ENCODE measurements at regions not wholly inside any gene's neighbourhood (a gene's known extent, or its start where the extent isn't known, plus 50 kb on each side); places are given as distances from the start of the nearest gene placed in this dataset.

GRCh38 chr12:23108957-23109356 is 484.0 kb downstream of the ETNK1 start:
- Histone ChIP-seq H3K9me3 (ENCODE audit: control insufficient read depth, insufficient read depth, low read depth, low read length) (no peaks in the 10 kb centered on the region), H3K4me3 (ENCODE audit: low read depth, low read length) (no peak overlapping the region), H3K27ac (ENCODE audit: extremely low read depth, low read depth, low read length) (no peak overlapping the region), H3K36me3 (ENCODE audit: control insufficient read depth in 2 of 2, insufficient read depth in 1 of 2, low read length in 2 of 2) (no peaks in the 10 kb centered on the region), H3K4me1 (ENCODE audit: control insufficient read depth, insufficient read depth, low read length) (no peaks in the 10 kb centered on the region)
- CTCF ChIA-PET: interaction anchor here (1.0 kb wide), 1 partner anchor 13 kb away, joined by 3 read pairs; no protein-coding TSS in a partner anchor
- no peak for TF ChIP-seq ZNF133 (tag by site-specific recombination; IDR thresholded peaks at IDR 0.05)
- no peak for TF ChIP-seq ZNF354C (tag by site-specific recombination; IDR thresholded peaks at IDR 0.05; ENCODE audit: borderline replicate concordance, low read depth)
- no peak for TF ChIP-seq REST (tag by site-specific recombination; IDR thresholded peaks at IDR 0.05)
- no peak for TF ChIP-seq SP7 (tag by site-specific recombination; IDR thresholded peaks at IDR 0.05)
- no peak for TF ChIP-seq ZNF629 (tag by site-specific recombination; IDR thresholded peaks at IDR 0.05)
- TF ChIP-seq ZNF174 (tag by site-specific recombination; IDR thresholded peaks at IDR 0.05): no peak
- TF ChIP-seq BCL11B (tag by site-specific recombination; IDR thresholded peaks at IDR 0.05; ENCODE audit: low read depth): no peak
- no peak for TF ChIP-seq HOXC10 (CRISPR knock-in tag; IDR thresholded peaks at IDR 0.05)
- no peak for TF ChIP-seq GLIS2 (tag by site-specific recombination; IDR thresholded peaks at IDR 0.05)
- no peak for TF ChIP-seq ZFP3 (tag by site-specific recombination; IDR thresholded peaks at IDR 0.05; ENCODE audit: low read depth)
- no peak for TF ChIP-seq BCL6B (tag by site-specific recombination; IDR thresholded peaks at IDR 0.05)
- no peak for TF ChIP-seq ZFHX2 (tag by site-specific recombination; conservative IDR thresholded peaks at IDR 0.05)
- no peak for TF ChIP-seq GLI4 (tag by site-specific recombination; IDR thresholded peaks at IDR 0.05)
- TF ChIP-seq ZNF335 (tag by site-specific recombination; conservative IDR thresholded peaks at IDR 0.05): no peak
- TF ChIP-seq ZNF658 (tag by site-specific recombination; IDR thresholded peaks at IDR 0.05): no peak
- TF ChIP-seq ZNF341 (tag by site-specific recombination; IDR thresholded peaks at IDR 0.05; ENCODE audit: low read depth): no peak
- no peak for TF ChIP-seq ZNF596 (tag by site-specific recombination; IDR thresholded peaks at IDR 0.05)
- POLR2A ChIA-PET: no interaction called here

GRCh38 chr12:23113781-23114180 is 488.8 kb downstream of the ETNK1 start:
- POLR2A ChIA-PET: no interaction called here
- Histone ChIP-seq H3K9me3 (ENCODE audit: control insufficient read depth, insufficient read depth, low read depth, low read length) (no peaks in the 10 kb centered on the region), H3K4me1 (ENCODE audit: control insufficient read depth, insufficient read depth, low read length) (no peaks in the 10 kb centered on the region), H3K36me3 (ENCODE audit: control insufficient read depth in 2 of 2, insufficient read depth in 1 of 2, low read length in 2 of 2) (no peaks in the 10 kb centered on the region), H3K27ac (ENCODE audit: extremely low read depth, low read depth, low read length) (no peak overlapping the region), H3K4me3 (ENCODE audit: low read depth, low read length) (no peak overlapping the region)
- CTCF ChIA-PET: no interaction called here
- TF ChIP-seq ZSCAN5A (tag by site-specific recombination; IDR thresholded peaks at IDR 0.05): no peak
- TF ChIP-seq ZNF114 (tag by site-specific recombination; IDR thresholded peaks at IDR 0.05): no peak
- TF ChIP-seq PATZ1 (tag by site-specific recombination; IDR thresholded peaks at IDR 0.05): no peak
- TF ChIP-seq ZNF785 (tag by site-specific recombination; IDR thresholded peaks at IDR 0.05): no peak
- no peak for TF ChIP-seq ELK4 (IDR thresholded peaks at IDR 0.05; ENCODE audit: borderline replicate concordance, low read depth, low read length)
- no peak for TF ChIP-seq ZNF18 (tag by site-specific recombination; IDR thresholded peaks at IDR 0.05)
- no peak for TF ChIP-seq ZNF398 (tag by site-specific recombination; IDR thresholded peaks at IDR 0.05)
